Panc1 (cell line): ENCODE measurements at regions not wholly inside any gene's neighbourhood (a gene's known extent, or its start where the extent isn't known, plus 50 kb on each side); places are given as distances from the start of the nearest gene placed in this dataset.

Experiments
- CTCF ChIP-seq: fragments of 450-650 bp; IDR thresholded peaks from 2 replicates; pipeline ENCODE4 v1.5.1; 2017; ENCODE audit warnings: mild to moderate bottlenecking
- POLR2AphosphoS5 ChIP-seq: IDR thresholded peaks from 2 replicates; pipeline ENCODE4 v1.6.1; 2012; ENCODE audit warnings: mild to moderate bottlenecking, low read depth, low read length, moderate library complexity
- TF ChIP-seq, protein P1 (sequence below), 2 experiments: IDR thresholded peaks; 2 replicates each; pipeline ENCODE4 v1.6.1; 2011 to 2012; ENCODE audit warnings: low read depth in 2 of 2, control low read depth in 1 of 2, low read length in 1 of 2, mild to moderate bottlenecking in 1 of 2, moderate library complexity in 1 of 2; ENCODE audit not compliant: insufficient read depth in 1 of 2

- TF ChIP-seq CTCF (no peak), POLR2AphosphoS5 (no peak)
- TF ChIP-seq, protein P1, sequence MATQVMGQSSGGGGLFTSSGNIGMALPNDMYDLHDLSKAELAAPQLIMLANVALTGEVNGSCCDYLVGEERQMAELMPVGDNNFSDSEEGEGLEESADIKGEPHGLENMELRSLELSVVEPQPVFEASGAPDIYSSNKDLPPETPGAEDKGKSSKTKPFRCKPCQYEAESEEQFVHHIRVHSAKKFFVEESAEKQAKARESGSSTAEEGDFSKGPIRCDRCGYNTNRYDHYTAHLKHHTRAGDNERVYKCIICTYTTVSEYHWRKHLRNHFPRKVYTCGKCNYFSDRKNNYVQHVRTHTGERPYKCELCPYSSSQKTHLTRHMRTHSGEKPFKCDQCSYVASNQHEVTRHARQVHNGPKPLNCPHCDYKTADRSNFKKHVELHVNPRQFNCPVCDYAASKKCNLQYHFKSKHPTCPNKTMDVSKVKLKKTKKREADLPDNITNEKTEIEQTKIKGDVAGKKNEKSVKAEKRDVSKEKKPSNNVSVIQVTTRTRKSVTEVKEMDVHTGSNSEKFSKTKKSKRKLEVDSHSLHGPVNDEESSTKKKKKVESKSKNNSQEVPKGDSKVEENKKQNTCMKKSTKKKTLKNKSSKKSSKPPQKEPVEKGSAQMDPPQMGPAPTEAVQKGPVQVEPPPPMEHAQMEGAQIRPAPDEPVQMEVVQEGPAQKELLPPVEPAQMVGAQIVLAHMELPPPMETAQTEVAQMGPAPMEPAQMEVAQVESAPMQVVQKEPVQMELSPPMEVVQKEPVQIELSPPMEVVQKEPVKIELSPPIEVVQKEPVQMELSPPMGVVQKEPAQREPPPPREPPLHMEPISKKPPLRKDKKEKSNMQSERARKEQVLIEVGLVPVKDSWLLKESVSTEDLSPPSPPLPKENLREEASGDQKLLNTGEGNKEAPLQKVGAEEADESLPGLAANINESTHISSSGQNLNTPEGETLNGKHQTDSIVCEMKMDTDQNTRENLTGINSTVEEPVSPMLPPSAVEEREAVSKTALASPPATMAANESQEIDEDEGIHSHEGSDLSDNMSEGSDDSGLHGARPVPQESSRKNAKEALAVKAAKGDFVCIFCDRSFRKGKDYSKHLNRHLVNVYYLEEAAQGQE (IDR thresholded peaks at IDR 0.05; ENCODE audit: insufficient read depth in 1 of 2, low read depth in 2 of 2, low read length in 1 of 2) = no peak
These were observed 97.6 kb upstream of the SLC39A10 start for GRCh38 chr2:195559431-195559914.
